ENCODE measurements at regions not wholly inside any gene's neighbourhood (a gene's known extent, or its start where the extent isn't known, plus 50 kb on each side); places are given as distances from the start of the nearest gene placed in this dataset.

- H3K9me2 ChIP-seq (ENCODE audit: insufficient read depth, low read length): no peaks in the 10 kb centered on the region
- H3K4me2 ChIP-seq (ENCODE audit: low read length): no peak overlapping the region
- H3K4me3 ChIP-seq (ENCODE audit: low read depth, low read length, poor library complexity, severe bottlenecking): no peak overlapping the region
- no peak overlapping the region for H3K27ac ChIP-seq (ENCODE audit: low read depth, low read length, poor library complexity, severe bottlenecking)
- intact Hi-C loops (cut with micrococcal nuclease; ENCODE audit: unreplicated experiment): no loop called here
- H2AFZ ChIP-seq (ENCODE audit: low read length): no peak overlapping the region
- DNase-seq (ENCODE audit: low spot score): no peak
- TF ChIP-seq, protein P1, sequence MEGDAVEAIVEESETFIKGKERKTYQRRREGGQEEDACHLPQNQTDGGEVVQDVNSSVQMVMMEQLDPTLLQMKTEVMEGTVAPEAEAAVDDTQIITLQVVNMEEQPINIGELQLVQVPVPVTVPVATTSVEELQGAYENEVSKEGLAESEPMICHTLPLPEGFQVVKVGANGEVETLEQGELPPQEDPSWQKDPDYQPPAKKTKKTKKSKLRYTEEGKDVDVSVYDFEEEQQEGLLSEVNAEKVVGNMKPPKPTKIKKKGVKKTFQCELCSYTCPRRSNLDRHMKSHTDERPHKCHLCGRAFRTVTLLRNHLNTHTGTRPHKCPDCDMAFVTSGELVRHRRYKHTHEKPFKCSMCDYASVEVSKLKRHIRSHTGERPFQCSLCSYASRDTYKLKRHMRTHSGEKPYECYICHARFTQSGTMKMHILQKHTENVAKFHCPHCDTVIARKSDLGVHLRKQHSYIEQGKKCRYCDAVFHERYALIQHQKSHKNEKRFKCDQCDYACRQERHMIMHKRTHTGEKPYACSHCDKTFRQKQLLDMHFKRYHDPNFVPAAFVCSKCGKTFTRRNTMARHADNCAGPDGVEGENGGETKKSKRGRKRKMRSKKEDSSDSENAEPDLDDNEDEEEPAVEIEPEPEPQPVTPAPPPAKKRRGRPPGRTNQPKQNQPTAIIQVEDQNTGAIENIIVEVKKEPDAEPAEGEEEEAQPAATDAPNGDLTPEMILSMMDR (conservative IDR thresholded peaks at IDR 0.05; ENCODE audit: low read length): no peak
- TF ChIP-seq EZH2phosphoT487 (IDR thresholded peaks at IDR 0.05; ENCODE audit: borderline replicate concordance, low read depth, low read length): no peak
- ChIA-PET POLR2A (interaction anchor here (1.0 kb wide), 1 partner anchor 62 kb away, joined by 6 read pairs; no protein-coding TSS in a partner anchor), CTCF (ENCODE audit: unreplicated experiment) (no interaction called here)
- H3K36me3 ChIP-seq (ENCODE audit: insufficient read depth, low read length): no peaks in the 10 kb centered on the region
- no peaks in the 10 kb centered on the region for H3K4me1 ChIP-seq (ENCODE audit: insufficient read depth, low read length, poor library complexity, severe bottlenecking)
- no TSS peak for BruUV-seq (replicated peaks)
- no peaks in the 10 kb centered on the region for H4K20me1 ChIP-seq (ENCODE audit: insufficient read depth, low read length)
- no peaks in the 10 kb centered on the region for H3K79me2 ChIP-seq (ENCODE audit: insufficient read depth, low read depth, low read length)
- no peaks in the 10 kb centered on the region for H3K9me3 ChIP-seq (ENCODE audit: low read length)
These were observed 73.2 kb upstream of the LCLAT1 start for GRCh38 chr2:30373881-30374302.

DNA sequence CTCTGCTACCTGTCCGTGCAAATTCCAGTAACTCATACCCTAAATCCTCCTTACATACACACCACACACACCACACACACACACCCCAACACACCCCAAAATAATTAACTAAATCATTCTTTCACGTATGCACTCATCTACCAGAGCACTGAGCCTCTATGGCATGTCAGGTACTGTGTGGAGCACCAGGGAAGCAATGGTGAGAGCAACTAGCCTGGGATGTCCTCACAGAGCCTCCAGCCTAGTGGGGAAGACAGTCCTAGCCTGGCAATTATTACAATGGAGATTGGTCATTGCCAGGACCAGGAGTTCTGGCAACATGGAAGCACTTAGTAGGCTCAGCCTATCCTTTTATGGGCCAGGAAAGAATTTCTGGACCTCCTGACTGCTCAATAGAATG lies 72.7 kb upstream of the LCLAT1 start:
- DNase-seq (ENCODE audit: low spot score): no peak
- no TSS peak for BruUV-seq (replicated peaks)
- Histone ChIP-seq H3K9me3 (ENCODE audit: low read length) (no peaks in the 10 kb centered on the region), H3K4me1 (ENCODE audit: insufficient read depth, low read length, poor library complexity, severe bottlenecking) (no peaks in the 10 kb centered on the region), H3K27ac (ENCODE audit: low read depth, low read length, poor library complexity, severe bottlenecking) (no peak overlapping the region), H3K4me2 (ENCODE audit: low read length) (no peak overlapping the region), H2AFZ (ENCODE audit: low read length) (no peak overlapping the region), H3K9me2 (ENCODE audit: insufficient read depth, low read length) (no peaks in the 10 kb centered on the region), H3K36me3 (ENCODE audit: insufficient read depth, low read length) (no peaks in the 10 kb centered on the region), H4K20me1 (ENCODE audit: insufficient read depth, low read length) (no peaks in the 10 kb centered on the region), H3K79me2 (ENCODE audit: insufficient read depth, low read depth, low read length) (no peaks in the 10 kb centered on the region), H3K4me3 (ENCODE audit: low read depth, low read length, poor library complexity, severe bottlenecking) (no peak overlapping the region)
- TF ChIP-seq, protein P1 (conservative IDR thresholded peaks at IDR 0.05; ENCODE audit: low read length): no peak
- TF ChIP-seq EZH2phosphoT487 (IDR thresholded peaks at IDR 0.05; ENCODE audit: borderline replicate concordance, low read depth, low read length): no peak
- ChIA-PET CTCF (ENCODE audit: unreplicated experiment) (no interaction called here), POLR2A (no interaction called here)
- intact Hi-C loops (cut with micrococcal nuclease; ENCODE audit: unreplicated experiment): no loop called here

DNA sequence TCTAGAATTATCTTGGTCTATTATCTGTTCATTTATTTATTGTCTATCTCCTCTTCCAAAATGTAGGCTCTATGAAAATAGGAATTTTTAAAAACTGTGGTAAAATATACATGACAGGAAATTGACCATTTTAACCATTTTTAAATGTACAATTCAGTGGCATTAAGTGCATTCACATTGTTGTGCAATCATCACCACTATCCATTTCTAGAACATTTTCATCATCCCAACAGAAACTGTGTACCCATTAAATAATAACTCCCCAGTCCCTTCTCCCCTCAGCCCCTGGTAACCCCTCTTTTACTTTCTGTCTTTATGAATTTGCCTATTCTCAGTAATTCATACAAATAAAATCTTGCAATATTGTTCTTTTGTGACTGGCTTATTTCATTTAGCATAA lies 71.1 kb upstream of the LCLAT1 start:
- TF ChIP-seq, protein P1 (conservative IDR thresholded peaks at IDR 0.05; ENCODE audit: low read length): no peak
- TF ChIP-seq EZH2phosphoT487 (IDR thresholded peaks at IDR 0.05; ENCODE audit: borderline replicate concordance, low read depth, low read length): no peak
- Histone ChIP-seq H3K9me3 (ENCODE audit: low read length) (no peaks in the 10 kb centered on the region), H3K4me2 (ENCODE audit: low read length) (no peak overlapping the region), H3K27ac (ENCODE audit: low read depth, low read length, poor library complexity, severe bottlenecking) (no peak overlapping the region), H3K4me3 (ENCODE audit: low read depth, low read length, poor library complexity, severe bottlenecking) (no peak overlapping the region), H3K4me1 (ENCODE audit: insufficient read depth, low read length, poor library complexity, severe bottlenecking) (no peaks in the 10 kb centered on the region), H2AFZ (ENCODE audit: low read length) (no peak overlapping the region), H3K36me3 (ENCODE audit: insufficient read depth, low read length) (no peaks in the 10 kb centered on the region), H3K9me2 (ENCODE audit: insufficient read depth, low read length) (no peaks in the 10 kb centered on the region), H3K79me2 (ENCODE audit: insufficient read depth, low read depth, low read length) (no peaks in the 10 kb centered on the region), H4K20me1 (ENCODE audit: insufficient read depth, low read length) (no peaks in the 10 kb centered on the region)
- CTCF ChIA-PET (ENCODE audit: unreplicated experiment): no interaction called here
- POLR2A ChIA-PET: no interaction called here
- intact Hi-C loops (cut with micrococcal nuclease; ENCODE audit: unreplicated experiment): no loop called here
- BruUV-seq (replicated peaks): no TSS peak
- no peak for DNase-seq (ENCODE audit: low spot score)
